Activated CD8-positive, alpha-beta T cell treated with anti-CD3 and anti-CD28 coated beads, Interleukin-2, amount 10 ng/mL, durations not matched to agents 7 days and 5 days (primary cell): ENCODE measurements at regions not wholly inside any gene's neighbourhood (a gene's known extent, or its start where the extent isn't known, plus 50 kb on each side); places are given as distances from the start of the nearest gene placed in this dataset.

ENCODE experiments used
- ATAC-seq: fragments of 150-1000 bp; cut with Tn5 transposase; one replicate; pipeline ENCODE4 v1.10.0; 2021; ENCODE audit warnings: moderate library complexity
- CTCF ChIA-PET: fragments of 350-600 bp; sonication (Branson Sonifier 250); formaldehyde crosslinking; loops from one replicate; lab custom pipeline; 2021; ENCODE audit warnings: antibody characterized with exemption; lab: Charles Lee
- POLR2A ChIA-PET: fragments of 350-600 bp; sonication (Branson Sonifier 250); formaldehyde crosslinking; loops from one replicate; lab custom pipeline; 2021; ENCODE audit warnings: antibody characterized with exemption; lab: Charles Lee
- DNase-seq: peaks from one replicate; pipeline ENCODE4 v3.0.0-alpha.2; 2020
- H3K27ac Mint-ChIP-seq: one replicate; pipeline ENCODE4 v1.8.0; 2021; ENCODE audit warnings: mild to moderate bottlenecking, mixed read lengths
- H3K27me3 Mint-ChIP-seq: one replicate; pipeline ENCODE4 v1.8.0; 2021; ENCODE audit warnings: low read depth, mixed read lengths
- H3K36me3 Mint-ChIP-seq: one replicate; pipeline ENCODE4 v1.8.0; 2021; ENCODE audit warnings: low read depth, mixed read lengths
- H3K4me1 Mint-ChIP-seq: one replicate; pipeline ENCODE4 v1.8.0; 2021; ENCODE audit warnings: low read depth, mixed read lengths
- H3K4me3 Mint-ChIP-seq: one replicate; pipeline ENCODE4 v1.8.0; 2021; ENCODE audit warnings: mild to moderate bottlenecking, mixed read lengths
- H3K9me3 Mint-ChIP-seq: one replicate; pipeline ENCODE4 v1.8.0; 2022; ENCODE audit warnings: mixed read lengths; ENCODE audit not compliant: insufficient read depth

DNA sequence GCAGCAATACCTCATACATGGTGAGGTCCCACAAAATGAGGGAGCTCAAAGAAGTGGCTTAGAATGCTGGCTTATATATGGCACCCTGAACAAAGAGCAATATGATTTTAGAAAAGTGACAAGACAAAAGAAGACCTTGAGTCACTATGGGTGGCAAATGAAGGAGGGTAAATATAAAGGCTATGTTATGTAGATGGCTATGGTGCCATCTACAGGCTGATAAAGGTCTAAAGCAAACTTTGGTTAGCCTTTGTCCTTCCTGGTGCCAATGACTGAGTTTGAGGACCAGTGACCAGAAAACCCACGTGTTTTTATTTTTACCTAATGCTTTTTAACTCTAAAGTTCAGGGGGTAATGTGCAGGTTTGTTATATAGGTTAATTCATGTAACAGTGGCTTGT is 151.8 kb downstream of the CCNG2 start:
- H3K4me3 Mint-ChIP-seq: no peak overlapping the region
- no peak overlapping the region for H3K27ac Mint-ChIP-seq
- DNase-seq (no peak), ATAC-seq (no peak)
- H3K36me3 Mint-ChIP-seq: no peaks in the 10 kb centered on the region
- H3K4me1 Mint-ChIP-seq: no peaks in the 10 kb centered on the region
- ChIA-PET POLR2A (no interaction called here), CTCF (interaction anchor here (0.6 to 1.5 kb wide), 9 partner anchors 10 to 264 kb away, joined by 3 to 6 read pairs (median 3); no protein-coding TSS in a partner anchor)
- no peaks in the 10 kb centered on the region for H3K9me3 Mint-ChIP-seq
- H3K27me3 Mint-ChIP-seq: peaks cover 7% of the 10 kb centered on the region

DNA sequence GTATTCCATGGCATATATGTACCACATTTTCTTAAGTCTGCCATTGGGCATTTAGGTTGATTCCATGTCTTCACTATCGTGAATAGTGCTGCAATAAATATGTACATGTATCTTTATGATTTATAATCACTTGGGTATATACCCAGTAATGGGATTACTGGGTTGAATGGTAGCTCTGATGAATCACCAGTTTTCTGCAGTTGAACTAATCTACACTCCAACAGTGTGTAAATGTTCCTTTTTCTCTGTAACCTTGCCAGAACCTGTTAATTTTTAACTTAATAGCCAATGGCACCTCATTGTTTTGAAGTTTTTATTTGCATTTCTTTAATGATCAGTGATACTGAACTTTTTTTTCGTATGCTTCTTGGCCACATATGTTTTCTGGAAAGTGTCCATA is 152.5 kb downstream of the CCNG2 start:
- ChIA-PET CTCF (interaction anchor here (0.7 kb wide), 1 partner anchor 320 kb away, joined by 3 read pairs; no protein-coding TSS in a partner anchor), POLR2A (no interaction called here)
- no peaks in the 10 kb centered on the region for H3K4me1 Mint-ChIP-seq
- H3K36me3 Mint-ChIP-seq: no peaks in the 10 kb centered on the region
- H3K4me3 Mint-ChIP-seq: no peak overlapping the region
- H3K27me3 Mint-ChIP-seq: peaks cover 7% of the 10 kb centered on the region
- ATAC-seq (no peak), DNase-seq (no peak)
- no peaks in the 10 kb centered on the region for H3K9me3 Mint-ChIP-seq
- H3K27ac Mint-ChIP-seq: no peak overlapping the region

DNA sequence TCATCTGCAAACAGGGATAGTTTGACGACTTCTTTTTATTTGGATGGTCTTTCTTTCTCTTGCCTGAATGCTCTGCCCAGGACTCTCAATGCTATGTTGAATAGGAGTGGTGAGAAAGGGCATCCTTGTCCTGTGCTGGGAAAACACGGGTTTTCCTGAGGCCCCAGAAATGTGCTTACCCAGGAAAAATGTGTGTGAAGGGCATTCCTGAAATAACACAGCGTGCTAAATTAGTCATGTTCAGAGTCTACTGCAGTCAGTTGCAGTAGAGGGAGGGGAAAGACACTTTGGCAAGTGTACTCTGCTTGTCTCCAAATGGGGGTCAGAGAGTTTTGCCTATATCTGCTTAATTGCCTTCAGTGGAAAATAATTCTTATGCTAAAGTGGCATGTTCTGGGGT is 153.9 kb downstream of the CCNG2 start:
- ATAC-seq (no peak), DNase-seq (no peak)
- POLR2A ChIA-PET: no interaction called here
- Mint-ChIP-seq H3K27ac (no peak overlapping the region), H3K9me3 (no peaks in the 10 kb centered on the region), H3K4me3 (no peak overlapping the region), H3K36me3 (no peaks in the 10 kb centered on the region), H3K4me1 (no peaks in the 10 kb centered on the region), H3K27me3 (peaks cover 9% of the 10 kb centered on the region)
- CTCF ChIA-PET: interaction anchor here (0.6 kb wide), 1 partner anchor 11 kb away, joined by 3 read pairs; no protein-coding TSS in a partner anchor

DNA sequence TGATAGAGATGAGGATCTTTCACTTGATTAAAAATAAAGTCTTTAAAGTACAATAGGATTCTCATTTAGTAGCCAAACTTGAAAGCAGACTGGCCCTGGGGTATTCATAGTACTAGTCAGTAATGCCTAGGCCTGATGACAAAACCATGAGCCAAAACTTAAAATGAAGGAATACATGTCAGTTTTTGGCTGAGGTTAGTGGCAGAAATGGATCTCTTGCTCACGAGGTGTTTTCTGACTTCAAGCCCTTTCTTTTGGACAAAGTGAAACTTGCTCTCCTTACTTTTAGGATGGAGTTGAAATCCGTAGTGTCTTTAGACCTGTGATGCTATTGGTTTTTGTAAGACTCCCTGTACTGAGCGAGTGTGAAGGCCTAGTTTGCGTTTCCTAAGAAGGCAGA is 157.7 kb downstream of the CCNG2 start:
- Mint-ChIP-seq H3K27ac (no peak overlapping the region), H3K36me3 (no peaks in the 10 kb centered on the region), H3K9me3 (peaks cover 5% of the 10 kb centered on the region), H3K4me1 (no peaks in the 10 kb centered on the region), H3K27me3 (peaks cover 9% of the 10 kb centered on the region), H3K4me3 (no peak overlapping the region)
- DNase-seq (no peak), ATAC-seq (no peak)
- CTCF ChIA-PET: no interaction called here
- POLR2A ChIA-PET: no interaction called here

DNA sequence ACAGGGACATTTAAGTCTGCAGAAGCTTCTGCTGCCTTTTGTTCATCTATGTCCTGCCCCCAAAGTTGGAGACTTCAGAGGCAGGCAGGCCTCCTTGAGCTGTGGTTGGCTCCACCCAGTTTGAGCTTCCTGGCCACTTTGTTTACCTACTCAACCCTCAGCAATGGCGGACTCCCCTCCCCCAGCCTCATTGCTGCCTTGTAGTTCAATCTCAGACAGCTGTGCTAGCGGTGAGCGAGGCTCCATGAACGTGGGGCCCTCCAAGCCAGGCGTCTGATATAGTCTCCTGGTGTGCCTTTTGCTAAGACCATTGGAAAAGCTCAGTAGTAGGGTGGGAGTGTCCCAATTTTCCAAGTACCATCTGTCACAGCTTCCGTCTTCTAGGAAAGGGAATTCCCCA is 170.1 kb downstream of the CCNG2 start:
- H3K36me3 Mint-ChIP-seq: no peaks in the 10 kb centered on the region
- no peaks in the 10 kb centered on the region for H3K4me1 Mint-ChIP-seq
- H3K4me3 Mint-ChIP-seq: no peak overlapping the region
- peaks cover 7% of the 10 kb centered on the region for H3K27me3 Mint-ChIP-seq
- DNase-seq (no peak), ATAC-seq (no peak)
- H3K9me3 Mint-ChIP-seq: peaks cover 11% of the 10 kb centered on the region
- POLR2A ChIA-PET: no interaction called here
- CTCF ChIA-PET: no interaction called here
- no peak overlapping the region for H3K27ac Mint-ChIP-seq

DNA sequence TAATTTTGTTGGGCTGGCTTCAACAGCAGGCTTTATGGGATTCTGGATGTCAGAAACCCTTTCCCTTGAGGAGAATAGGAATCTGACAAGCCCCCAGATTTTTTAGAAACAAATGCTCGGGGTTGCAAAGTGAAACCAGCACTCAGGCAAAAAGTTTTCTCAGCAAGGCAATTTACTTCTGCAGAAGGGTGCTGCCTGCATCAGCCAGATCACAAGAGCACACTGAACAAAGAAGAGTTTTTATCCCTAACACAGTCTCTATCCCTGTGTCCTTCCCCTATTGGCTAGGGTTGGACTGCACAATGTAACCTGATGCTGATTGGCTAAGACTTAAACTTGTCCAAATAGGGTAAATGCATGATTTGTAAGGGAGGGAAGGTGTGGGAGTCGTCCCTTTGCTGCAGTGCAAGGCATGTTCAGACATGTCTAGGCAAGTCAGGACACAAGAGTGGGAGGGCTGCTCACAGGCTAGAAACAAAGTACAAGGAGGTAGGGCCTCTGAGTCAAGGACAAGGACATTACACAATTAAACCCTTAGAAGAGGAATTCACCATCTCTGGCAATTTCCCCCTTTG is 175.8 kb downstream of the CCNG2 start:
- Mint-ChIP-seq H3K4me1 (no peaks in the 10 kb centered on the region), H3K36me3 (no peaks in the 10 kb centered on the region), H3K27ac (no peak overlapping the region), H3K9me3 (peaks cover 22% of the 10 kb centered on the region), H3K4me3 (no peak overlapping the region), H3K27me3 (no peaks in the 10 kb centered on the region)
- ATAC-seq: no peak
- CTCF ChIA-PET: no interaction called here
- no peak for DNase-seq
- POLR2A ChIA-PET: no interaction called here

DNA sequence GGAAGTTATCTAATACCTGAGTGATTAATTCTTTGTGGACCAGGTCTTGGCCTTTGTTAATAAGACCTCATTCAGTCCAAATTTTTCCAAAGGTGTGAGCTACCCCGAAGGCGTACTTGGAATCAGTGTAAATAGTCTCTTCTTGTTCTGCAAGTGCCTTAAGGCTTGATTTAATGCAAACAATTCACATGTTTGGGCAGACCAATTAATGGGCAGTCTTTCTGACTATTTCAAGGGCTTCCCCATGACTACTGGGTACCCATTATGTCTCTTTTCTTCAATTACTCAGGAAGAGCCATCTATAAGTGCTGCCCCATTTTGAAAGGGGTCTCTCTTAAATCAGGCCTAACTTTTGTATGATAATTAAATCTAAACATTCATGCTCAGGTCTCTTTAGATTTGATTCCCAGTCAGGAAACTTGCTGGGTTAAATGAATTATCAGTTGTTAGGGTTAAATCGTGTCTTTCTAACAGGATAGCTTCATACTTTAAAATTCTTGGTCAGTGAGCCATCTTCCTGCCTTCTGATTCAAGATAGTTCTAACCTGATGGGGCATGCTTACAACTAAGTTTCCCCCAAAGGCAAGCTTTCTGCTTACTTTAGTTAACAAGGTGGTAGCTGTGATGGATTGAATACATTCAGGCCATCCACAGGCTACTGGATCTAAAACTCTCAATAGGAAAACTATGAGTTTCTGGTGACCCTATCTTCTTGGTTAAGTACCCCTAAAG is 179.6 kb downstream of the CCNG2 start:
- Mint-ChIP-seq H3K4me3 (no peak overlapping the region), H3K9me3 (peaks cover 18% of the 10 kb centered on the region), H3K27ac (no peak overlapping the region), H3K36me3 (no peaks in the 10 kb centered on the region), H3K27me3 (peaks cover 2% of the 10 kb centered on the region), H3K4me1 (no peaks in the 10 kb centered on the region)
- ATAC-seq: no peak
- DNase-seq: no peak
- POLR2A ChIA-PET: no interaction called here
- CTCF ChIA-PET: no interaction called here

DNA sequence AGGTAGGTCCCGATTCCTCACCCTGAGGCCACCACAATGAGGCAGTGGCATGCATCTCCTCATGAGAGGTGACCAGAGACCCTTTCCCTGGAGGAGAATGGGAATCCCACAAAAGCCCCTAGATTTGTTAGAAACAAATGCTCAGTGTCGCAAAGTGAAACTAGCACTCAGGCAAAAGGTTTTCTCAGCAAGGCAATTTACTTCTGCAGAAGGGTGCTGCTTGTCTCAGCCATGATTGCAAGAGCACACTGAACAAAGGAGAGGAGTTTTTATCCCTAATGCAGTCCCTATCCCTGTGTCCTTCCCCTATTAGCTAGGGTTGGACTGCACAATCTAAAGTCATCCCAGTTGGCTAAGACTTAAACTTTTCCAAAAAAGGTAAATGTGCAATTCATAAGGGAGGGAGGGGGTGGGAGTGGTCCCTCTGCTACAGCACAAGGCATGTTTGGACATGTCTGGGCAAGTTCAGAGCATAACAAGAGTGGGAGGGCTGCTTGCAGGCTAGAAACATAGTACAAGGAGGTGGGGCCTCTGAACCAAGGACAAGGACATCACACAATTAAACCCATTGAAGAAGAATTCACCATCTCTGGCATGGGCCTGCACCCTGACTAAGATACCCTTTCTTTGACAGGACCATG is 185.3 kb downstream of the CCNG2 start:
- peaks cover 7% of the 10 kb centered on the region for H3K9me3 Mint-ChIP-seq
- no peaks in the 10 kb centered on the region for H3K36me3 Mint-ChIP-seq
- H3K27me3 Mint-ChIP-seq: peaks cover 7% of the 10 kb centered on the region
- ChIA-PET CTCF (no interaction called here), POLR2A (no interaction called here)
- no peak overlapping the region for H3K27ac Mint-ChIP-seq
- no peak overlapping the region for H3K4me3 Mint-ChIP-seq
- no peak for DNase-seq
- no peaks in the 10 kb centered on the region for H3K4me1 Mint-ChIP-seq
- no peak for ATAC-seq

DNA sequence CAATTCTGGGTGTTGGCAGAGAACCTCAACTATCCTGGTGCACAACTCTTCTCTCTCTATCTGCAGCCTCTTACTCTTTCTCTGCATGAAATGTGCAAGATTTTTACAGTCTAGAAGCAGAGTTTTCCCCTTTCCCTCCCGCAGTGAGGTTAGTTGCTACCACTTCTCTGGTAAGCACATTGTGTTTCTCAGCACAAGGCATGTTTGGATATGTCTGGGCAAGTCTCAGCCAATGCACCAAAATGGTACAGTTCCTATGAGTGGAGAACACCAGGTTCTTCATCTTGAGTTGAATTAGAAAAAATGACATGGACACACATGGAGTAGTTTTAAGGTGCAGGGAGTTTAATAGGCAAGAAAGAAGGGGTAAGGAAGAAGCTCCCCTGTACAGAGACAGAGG is 187.0 kb downstream of the CCNG2 start:
- DNase-seq (no peak), ATAC-seq (no peak)
- Mint-ChIP-seq H3K4me1 (no peaks in the 10 kb centered on the region), H3K4me3 (no peak overlapping the region), H3K27ac (no peak overlapping the region), H3K9me3 (peaks cover 7% of the 10 kb centered on the region), H3K27me3 (peaks cover 5% of the 10 kb centered on the region), H3K36me3 (no peaks in the 10 kb centered on the region)
- ChIA-PET POLR2A (interaction anchor here (0.6 kb wide), 1 partner anchor 22 kb away, joined by 3 read pairs; no protein-coding TSS in a partner anchor), CTCF (interaction anchor here (1.8 to 2.0 kb wide), 2 partner anchors 14 to 23 kb away, joined by 4 to 6 read pairs; no protein-coding TSS in a partner anchor)

DNA sequence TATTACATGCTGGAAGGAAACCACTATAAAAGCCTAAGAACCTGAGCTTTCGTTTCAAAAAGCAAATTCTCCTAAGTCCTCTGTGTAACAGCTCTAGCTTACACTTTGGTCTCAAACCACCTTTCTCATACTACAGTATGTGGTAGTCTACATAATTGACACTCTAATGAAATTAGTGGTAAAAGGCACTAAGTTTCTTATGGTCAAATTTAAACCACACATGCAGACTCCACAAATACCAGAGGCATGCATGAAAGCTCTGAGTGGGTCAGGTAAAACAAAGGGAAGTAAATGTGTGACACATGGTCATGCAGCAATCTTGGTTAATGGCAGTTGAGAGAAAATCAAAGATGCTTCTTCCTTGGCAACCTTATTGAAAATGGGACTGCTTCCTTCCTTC is 187.8 kb downstream of the CCNG2 start:
- Mint-ChIP-seq H3K4me3 (no peak overlapping the region), H3K4me1 (no peaks in the 10 kb centered on the region), H3K36me3 (no peaks in the 10 kb centered on the region), H3K9me3 (peaks cover 7% of the 10 kb centered on the region), H3K27ac (no peak overlapping the region), H3K27me3 (peaks cover 5% of the 10 kb centered on the region)
- CTCF ChIA-PET: interaction anchor here (0.6 to 3.2 kb wide), 4 partner anchors 9 to 22 kb away, joined by 3 to 13 read pairs (median 5); no protein-coding TSS in a partner anchor
- DNase-seq (no peak), ATAC-seq (no peak)
- POLR2A ChIA-PET: interaction anchor here (0.6 kb wide), 1 partner anchor 21 kb away, joined by 3 read pairs; no protein-coding TSS in a partner anchor

DNA sequence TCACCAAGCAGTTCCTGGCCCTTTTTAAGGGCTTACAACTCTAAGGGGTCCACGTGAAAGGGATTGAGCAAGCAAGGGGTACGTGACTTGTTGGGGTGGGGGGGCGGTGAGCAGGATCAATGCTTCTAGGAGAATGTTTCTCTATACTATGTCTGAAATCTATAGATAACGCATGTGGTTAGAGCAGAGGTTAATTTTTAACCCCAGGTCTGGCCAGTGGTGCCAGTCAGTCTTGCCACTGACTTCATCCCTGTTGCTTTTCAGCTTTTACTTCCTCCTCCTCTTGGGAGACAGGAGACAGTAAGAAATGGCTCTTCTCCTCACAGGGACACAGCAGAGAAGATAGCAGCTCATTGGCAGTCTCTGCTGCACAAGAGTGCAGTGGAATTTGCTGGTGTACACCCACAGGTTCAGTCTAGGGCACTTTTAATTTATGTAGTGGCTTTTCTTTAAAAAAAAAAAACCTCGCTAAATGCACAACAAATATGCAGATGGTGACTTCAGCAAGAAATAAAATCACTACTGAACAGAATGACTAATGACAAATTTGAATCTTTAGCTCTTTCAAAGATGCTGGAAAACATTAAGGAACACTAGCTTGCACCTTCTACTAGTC is 190.5 kb downstream of the CCNG2 start:
- H3K4me1 Mint-ChIP-seq: no peaks in the 10 kb centered on the region
- no peak overlapping the region for H3K27ac Mint-ChIP-seq
- ChIA-PET POLR2A (no interaction called here), CTCF (interaction anchor here (3.2 kb wide), 1 partner anchor 11 kb away, joined by 13 read pairs; no protein-coding TSS in a partner anchor)
- DNase-seq (no peak), ATAC-seq (no peak)
- peaks cover 9% of the 10 kb centered on the region for H3K27me3 Mint-ChIP-seq
- no peak overlapping the region for H3K4me3 Mint-ChIP-seq
- peaks cover 7% of the 10 kb centered on the region for H3K9me3 Mint-ChIP-seq
- H3K36me3 Mint-ChIP-seq: no peaks in the 10 kb centered on the region
